CD1c-positive myeloid dendritic cell (primary cell): ENCODE measurements at regions not wholly inside any gene's neighbourhood (a gene's known extent, or its start where the extent isn't known, plus 50 kb on each side); places are given as distances from the start of the nearest gene placed in this dataset.
"Not testable (repeated sequence)": the region's sequence is repeated elsewhere in the genome, so short reads cannot be mapped to it uniquely, and the experiment has no call there.

Source experiments
- DNase-seq: peaks from one replicate; pipeline ENCODE4 v3.0.0-alpha.2; 2016; ENCODE audit errors: extremely low spot score

- DNase-seq, result not testable (repeated sequence)
Measured at GRCh38 chr15:20239186-20239585, 302.4 kb downstream of the GOLGA6L6 start.

- not testable (repeated sequence) for DNase-seq
Measured at GRCh38 chr15:20237256-20238020, 304.2 kb downstream of the GOLGA6L6 start.

- not testable (repeated sequence) for DNase-seq
Measured at GRCh38 chr15:20235728-20236127, 305.9 kb downstream of the GOLGA6L6 start.

GRCh38 chr15:20234006-20234540, 307.5 kb downstream of the GOLGA6L6 start:
- not testable (repeated sequence) for DNase-seq

GRCh38 chr15:20232457-20232856, 309.1 kb downstream of the GOLGA6L6 start:
- DNase-seq, result not testable (repeated sequence)

GRCh38 chr15:20230656-20231055, 310.9 kb downstream of the GOLGA6L6 start:
- DNase-seq, result not testable (repeated sequence)

- not testable (repeated sequence) for DNase-seq
Measured at GRCh38 chr15:20228791-20229190, 312.8 kb downstream of the GOLGA6L6 start.

- not testable (repeated sequence) for DNase-seq
Measured at GRCh38 chr15:20227119-20227853, 314.3 kb downstream of the GOLGA6L6 start.

- not testable (repeated sequence) for DNase-seq
Measured at GRCh38 chr15:20226531-20226930, 315.1 kb downstream of the GOLGA6L6 start.

- not testable (repeated sequence) for DNase-seq
Measured at GRCh38 chr15:20221063-20221462, 320.5 kb downstream of the GOLGA6L6 start.

- not testable (repeated sequence) for DNase-seq
Measured at GRCh38 chr15:20219171-20219570, 322.4 kb downstream of the GOLGA6L6 start.

- not testable (repeated sequence) for DNase-seq
Measured at GRCh38 chr15:20215700-20216099, 325.9 kb downstream of the GOLGA6L6 start.

GRCh38 chr15:20214101-20214500, 327.5 kb downstream of the GOLGA6L6 start:
- DNase-seq, result not testable (repeated sequence)

GRCh38 chr15:20211508-20211907, 330.1 kb downstream of the GOLGA6L6 start:
- DNase-seq, result not testable (repeated sequence)

- not testable (repeated sequence) for DNase-seq
Measured at GRCh38 chr15:20209973-20210372, 331.6 kb downstream of the GOLGA6L6 start.

- DNase-seq, result not testable (repeated sequence)
Measured at GRCh38 chr15:20207607-20208006, 334.0 kb downstream of the GOLGA6L6 start.

GRCh38 chr15:20207198-20207597, 334.4 kb downstream of the GOLGA6L6 start:
- DNase-seq, result not testable (repeated sequence)

- DNase-seq, result not testable (repeated sequence)
Measured at GRCh38 chr15:20204177-20204866, 337.3 kb downstream of the GOLGA6L6 start.

GRCh38 chr15:20203649-20204150, 337.9 kb downstream of the GOLGA6L6 start:
- DNase-seq, result not testable (repeated sequence)

- DNase-seq, result not testable (repeated sequence)
Measured at GRCh38 chr15:20194591-20195198, 346.9 kb downstream of the GOLGA6L6 start.
